ENCODE measurements at regions not wholly inside any gene's neighbourhood (a gene's known extent, or its start where the extent isn't known, plus 50 kb on each side); places are given as distances from the start of the nearest gene placed in this dataset.

- Histone ChIP-seq H3K27ac (no peak overlapping the region), H2AFZ (no peak overlapping the region), H3K9me2 (ENCODE audit: insufficient read depth) (no peaks in the 10 kb centered on the region), H4K20me1 (ENCODE audit: insufficient read depth) (no peaks in the 10 kb centered on the region), H3K27me3 (replicated peaks; ENCODE audit: insufficient read depth) (no peaks in the 10 kb centered on the region), H3K36me3 (ENCODE audit: low read depth) (no peaks in the 10 kb centered on the region), H3K9me3 (ENCODE audit: low read depth) (no peaks in the 10 kb centered on the region), H3K9ac (no peak overlapping the region), H3K4me2 (ENCODE audit: unreplicated experiment) (no peak overlapping the region), H3F3A (ENCODE audit: insufficient read depth) (no peaks in the 10 kb centered on the region), H3K4me1 (ENCODE audit: insufficient read depth) (no peaks in the 10 kb centered on the region), H3K4me3 (no peak overlapping the region), H3K79me2 (ENCODE audit: insufficient read depth) (no peaks in the 10 kb centered on the region)
- TF ChIP-seq EZH2 (IDR thresholded peaks at IDR 0.05; ENCODE audit: insufficient read depth, poor library complexity, severe bottlenecking) (no peak), EZH2phosphoT487 (IDR thresholded peaks at IDR 0.05; ENCODE audit: insufficient read depth, low read depth) (no peak)
- no peak for DNase-seq
- in situ Hi-C loops (cut with MboI): no loop called here
- WGBS, 2 experiments (ENCODE audit: low coverage in 1 of 2, low lambda C conversion rate in 2 of 2, missing lambda C conversion rate in 2 of 2): 38 to 43% methylated on average over 13 of the region's 13 CpGs
Measured at GRCh38 chr22:47943729-47944700, 1181.6 kb downstream of the TBC1D22A start.

GRCh38 chr22:47940211-47940610, 1177.8 kb downstream of the TBC1D22A start:
- no peak overlapping the region for H2AFZ ChIP-seq
- no peak for TF ChIP-seq EZH2phosphoT487 (IDR thresholded peaks at IDR 0.05; ENCODE audit: insufficient read depth, low read depth)
- no peak for TF ChIP-seq EZH2 (IDR thresholded peaks at IDR 0.05; ENCODE audit: insufficient read depth, poor library complexity, severe bottlenecking)
- no peaks in the 10 kb centered on the region for H3K9me2 ChIP-seq (ENCODE audit: insufficient read depth)
- no peaks in the 10 kb centered on the region for H3K4me1 ChIP-seq (ENCODE audit: insufficient read depth)
- no peak overlapping the region for H3K4me3 ChIP-seq
- H3K4me2 ChIP-seq (ENCODE audit: unreplicated experiment): no peak overlapping the region
- no peaks in the 10 kb centered on the region for H3K36me3 ChIP-seq (ENCODE audit: low read depth)
- no peaks in the 10 kb centered on the region for H3F3A ChIP-seq (ENCODE audit: insufficient read depth)
- no peak overlapping the region for H3K27ac ChIP-seq
- no peaks in the 10 kb centered on the region for H3K9me3 ChIP-seq (ENCODE audit: low read depth)
- in situ Hi-C loops (cut with MboI): no loop called here
- H4K20me1 ChIP-seq (ENCODE audit: insufficient read depth): no peaks in the 10 kb centered on the region
- H3K9ac ChIP-seq: no peak overlapping the region
- no peak for DNase-seq
- H3K79me2 ChIP-seq (ENCODE audit: insufficient read depth): no peaks in the 10 kb centered on the region
- no peaks in the 10 kb centered on the region for H3K27me3 ChIP-seq (replicated peaks; ENCODE audit: insufficient read depth)
- 66 to 69% methylated on average over 6 of the region's 6 CpGs for WGBS, 2 experiments (ENCODE audit: low coverage in 1 of 2, low lambda C conversion rate in 2 of 2, missing lambda C conversion rate in 2 of 2)

- no peaks in the 10 kb centered on the region for H4K20me1 ChIP-seq (ENCODE audit: insufficient read depth)
- no peak overlapping the region for H2AFZ ChIP-seq
- no peak overlapping the region for H3K9ac ChIP-seq
- no peak for DNase-seq
- TF ChIP-seq EZH2phosphoT487 (IDR thresholded peaks at IDR 0.05; ENCODE audit: insufficient read depth, low read depth) (no peak), EZH2 (IDR thresholded peaks at IDR 0.05; ENCODE audit: insufficient read depth, poor library complexity, severe bottlenecking) (no peak)
- no peaks in the 10 kb centered on the region for H3K9me3 ChIP-seq (ENCODE audit: low read depth)
- H3K4me1 ChIP-seq (ENCODE audit: insufficient read depth): no peaks in the 10 kb centered on the region
- 15 to 20% methylated on average over 3 of the region's 3 CpGs for WGBS, 2 experiments (ENCODE audit: low coverage in 1 of 2, low lambda C conversion rate in 2 of 2, missing lambda C conversion rate in 2 of 2)
- no peak overlapping the region for H3K4me3 ChIP-seq
- H3K4me2 ChIP-seq (ENCODE audit: unreplicated experiment): no peak overlapping the region
- no peaks in the 10 kb centered on the region for H3F3A ChIP-seq (ENCODE audit: insufficient read depth)
- no peaks in the 10 kb centered on the region for H3K9me2 ChIP-seq (ENCODE audit: insufficient read depth)
- H3K36me3 ChIP-seq (ENCODE audit: low read depth): no peaks in the 10 kb centered on the region
- no peaks in the 10 kb centered on the region for H3K79me2 ChIP-seq (ENCODE audit: insufficient read depth)
- no peak overlapping the region for H3K27ac ChIP-seq
- H3K27me3 ChIP-seq (replicated peaks; ENCODE audit: insufficient read depth): no peaks in the 10 kb centered on the region
- in situ Hi-C loops (cut with MboI): no loop called here
Measured at GRCh38 chr22:47933891-47934290, 1171.4 kb downstream of the TBC1D22A start.

GRCh38 chr22:47933226-47933625, 1170.8 kb downstream of the TBC1D22A start:
- 15 to 27% methylated on average over 4 of the region's 4 CpGs for WGBS, 2 experiments (ENCODE audit: low coverage in 1 of 2, low lambda C conversion rate in 2 of 2, missing lambda C conversion rate in 2 of 2)
- H2AFZ ChIP-seq: no peak overlapping the region

More at GRCh38 chr22:47933226-47933625, 1170.8 kb downstream of the TBC1D22A start:
- H3K36me3 ChIP-seq (ENCODE audit: low read depth): no peaks in the 10 kb centered on the region
- no peaks in the 10 kb centered on the region for H3K27me3 ChIP-seq (replicated peaks; ENCODE audit: insufficient read depth)
- H3K4me2 ChIP-seq (ENCODE audit: unreplicated experiment): no peak overlapping the region
- H3K9ac ChIP-seq: no peak overlapping the region
- no peak for TF ChIP-seq EZH2 (IDR thresholded peaks at IDR 0.05; ENCODE audit: insufficient read depth, poor library complexity, severe bottlenecking)
- no peak for TF ChIP-seq EZH2phosphoT487 (IDR thresholded peaks at IDR 0.05; ENCODE audit: insufficient read depth, low read depth)
- no peak for DNase-seq
- no peak overlapping the region for H3K27ac ChIP-seq
- in situ Hi-C loops (cut with MboI): no loop called here
- no peaks in the 10 kb centered on the region for H4K20me1 ChIP-seq (ENCODE audit: insufficient read depth)
- H3K79me2 ChIP-seq (ENCODE audit: insufficient read depth): no peaks in the 10 kb centered on the region
- H3K4me1 ChIP-seq (ENCODE audit: insufficient read depth): no peaks in the 10 kb centered on the region
- H3K9me3 ChIP-seq (ENCODE audit: low read depth): no peaks in the 10 kb centered on the region
- no peak overlapping the region for H3K4me3 ChIP-seq
- no peaks in the 10 kb centered on the region for H3F3A ChIP-seq (ENCODE audit: insufficient read depth)
- H3K9me2 ChIP-seq (ENCODE audit: insufficient read depth): no peaks in the 10 kb centered on the region
